Mucosa of gallbladder (tissue), 1 donor: ENCODE measurements at regions not wholly inside any gene's neighbourhood (a gene's known extent, or its start where the extent isn't known, plus 50 kb on each side); places are given as distances from the start of the nearest gene placed in this dataset.

ENCODE experiments used
- DNase-seq: peaks from one replicate; pipeline ENCODE4 v3.0.0-alpha.2; 2020; ENCODE audit warnings: low spot score
- donor health status: DM: no; HTN: no; CAD: no.

GRCh38 chr10:113967126-113967525, 76.5 kb upstream of the ADRB1 start:
- no peak for DNase-seq

GRCh38 chr10:113970641-113971040, 73.0 kb upstream of the ADRB1 start:
- DNase-seq: no peak

- DNase-seq: no peak
These were observed 72.2 kb upstream of the ADRB1 start for GRCh38 chr10:113971349-113971973.

- DNase-seq: no peak
These were observed 66.5 kb upstream of the ADRB1 start for GRCh38 chr10:113977174-113977573.

GRCh38 chr10:113978802-113979201, 64.9 kb upstream of the ADRB1 start:
- DNase-seq: no peak

- DNase-seq: no peak
These were observed 64.3 kb upstream of the ADRB1 start for GRCh38 chr10:113979409-113979808.

GRCh38 chr10:113980408-113981087, 63.1 kb upstream of the ADRB1 start:
- DNase-seq: no peak

- no peak for DNase-seq
These were observed 61.4 kb upstream of the ADRB1 start for GRCh38 chr10:113982296-113982695.

- peak; percentile 23 for DNase-seq
These were observed 60.9 kb upstream of the ADRB1 start for GRCh38 chr10:113982769-113983168.

- no peak for DNase-seq
These were observed 60.1 kb upstream of the ADRB1 start for GRCh38 chr10:113983552-113983951.

- no peak for DNase-seq
These were observed 58.3 kb upstream of the ADRB1 start for GRCh38 chr10:113985297-113985844.

- DNase-seq: no peak
These were observed 57.4 kb upstream of the ADRB1 start for GRCh38 chr10:113986316-113986715.

- no peak for DNase-seq
These were observed 56.5 kb upstream of the ADRB1 start for GRCh38 chr10:113987156-113987555.

GRCh38 chr10:113987805-113988204, 55.9 kb upstream of the ADRB1 start:
- no peak for DNase-seq

GRCh38 chr10:113988535-113988934, 55.1 kb upstream of the ADRB1 start:
- no peak for DNase-seq

- no peak for DNase-seq
These were observed 52.4 kb upstream of the ADRB1 start for GRCh38 chr10:113991091-113991860.

GRCh38 chr10:113992471-113993011, 51.1 kb upstream of the ADRB1 start:
- no peak for DNase-seq

- DNase-seq: peak; percentile 36
These were observed 50.1 kb upstream of the ADRB1 start for GRCh38 chr10:113993489-113993991.
